ENCODE measurements at regions not wholly inside any gene's neighbourhood (a gene's known extent, or its start where the extent isn't known, plus 50 kb on each side); places are given as distances from the start of the nearest gene placed in this dataset.

DNA sequence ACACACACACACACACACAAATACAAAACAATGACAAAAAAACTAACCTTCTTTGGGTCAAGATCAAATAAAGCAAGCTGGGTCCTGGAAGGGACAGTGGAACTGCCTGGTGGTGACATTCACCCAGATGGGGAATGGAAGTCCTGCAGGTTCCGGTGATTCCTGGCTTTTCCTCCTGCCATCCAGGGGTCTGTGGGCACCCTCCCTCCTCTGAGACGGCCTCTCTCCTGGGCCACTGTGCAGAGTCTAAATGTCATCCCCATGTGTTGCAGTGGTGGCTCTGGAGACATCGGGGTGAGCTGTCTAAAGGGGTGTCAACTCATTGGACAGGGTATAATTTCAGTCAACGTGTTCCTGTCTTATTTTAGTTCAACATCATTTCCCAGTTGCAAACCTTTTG lies 248.2 kb downstream of the ZNF536 start:
- no peak for DNase-seq (ENCODE audit: extremely low read depth, low read depth, low spot score)

DNA sequence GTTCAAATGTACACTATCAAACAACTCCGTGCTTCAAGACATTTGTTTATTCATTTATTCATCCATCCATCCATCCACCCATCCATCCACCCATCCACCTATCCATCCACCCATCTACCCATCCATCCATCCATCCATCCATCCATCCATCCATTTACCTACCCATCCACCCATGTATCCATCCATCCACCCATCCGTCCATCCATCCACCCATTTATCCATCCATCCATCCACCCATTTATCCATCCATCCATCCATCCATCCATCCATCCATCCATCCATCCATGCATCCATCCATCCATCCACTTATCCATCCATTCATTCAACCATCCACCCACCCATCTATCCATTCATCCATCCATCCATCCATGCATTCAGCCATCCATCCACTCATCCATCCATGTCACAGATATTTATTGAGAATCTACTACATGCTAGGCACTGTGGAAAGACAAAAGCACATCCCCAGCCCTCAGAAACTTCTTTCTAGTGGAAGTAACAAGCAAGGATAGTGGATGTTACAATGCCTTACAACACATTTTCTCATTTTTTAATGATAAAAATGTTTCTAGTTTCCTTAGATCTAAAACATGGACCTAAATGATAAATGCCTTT lies 237.6 kb downstream of the ZNF536 start:
- DNase-seq (ENCODE audit: extremely low read depth, low read depth, low spot score) = no peak

DNA sequence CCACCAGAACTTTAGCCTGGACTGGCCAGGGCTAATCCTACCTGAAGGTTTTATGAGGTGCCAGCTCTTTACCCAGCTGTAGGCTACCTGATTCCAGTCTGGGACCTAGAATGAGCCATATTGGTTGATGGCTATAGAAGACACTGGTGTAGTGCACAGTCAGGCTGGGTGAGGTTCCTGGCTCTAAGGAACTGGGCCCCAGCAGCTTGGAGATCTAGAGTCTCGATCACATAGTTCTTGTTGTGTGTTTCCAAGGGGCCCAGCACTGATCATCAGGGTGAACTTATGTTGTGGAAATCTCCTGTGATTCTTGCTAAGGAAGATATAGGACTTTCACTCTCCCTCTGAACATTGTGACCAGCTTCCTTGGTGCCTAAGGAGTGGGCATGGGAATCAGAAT lies 236.3 kb downstream of the ZNF536 start:
- DNase-seq (ENCODE audit: extremely low read depth, low read depth, low spot score) = no peak
